Right atrium auricular region (tissue), 2 donors: ENCODE measurements at regions not wholly inside any gene's neighbourhood (a gene's known extent, or its start where the extent isn't known, plus 50 kb on each side); places are given as distances from the start of the nearest gene placed in this dataset.

Experiments used
- DNase-seq: peaks from one replicate; pipeline ENCODE4 v3.0.0-alpha.2; 2019; ENCODE audit warnings: low spot score
- H3K27ac ChIP-seq, 2 donors: fragments of 200-600 bp; sonication (generic); 1 replicate in 1 of 2; 2 replicates in 1 of 2; pipeline ENCODE4 v1.5.1; 2016 to 2019
- H3K27me3 ChIP-seq, 2 donors: fragments of 200-600 bp; sonication (generic); one replicate each; pipeline versions ENCODE4 v1.5.1 to v1.6.0; 2017 to 2019
- H3K36me3 ChIP-seq: fragments of 200-600 bp; sonication (generic); one replicate; pipeline ENCODE4 v1.5.1; 2016
- H3K4me1 ChIP-seq, 2 donors: fragments of 200-600 bp; sonication (generic); one replicate each; pipeline versions ENCODE4 v1.5.1 to v1.6.0; 2017 to 2019
- H3K4me3 ChIP-seq, 2 donors: fragments of 200-600 bp; sonication (generic); 1 replicate in 1 of 2; 2 replicates in 1 of 2; pipeline ENCODE4 v1.5.1; 2017 to 2019; ENCODE audit warnings: mild to moderate bottlenecking in 1 of 2, moderate library complexity in 1 of 2
- H3K9me3 ChIP-seq, 2 donors: fragments of 200-600 bp; sonication (generic); one replicate each; pipeline ENCODE4 v1.5.1; 2019
- CTCF ChIP-seq, 2 donors: fragments of 200-600 bp; sonication (generic); IDR thresholded peaks; one replicate each; pipeline ENCODE4 v1.5.1; 2019; ENCODE audit warnings: antibody characterized with exemption in 2 of 2

- Histone ChIP-seq H3K27ac (no peak overlapping the region), H3K4me1 (no peaks in the 10 kb centered on the region)
- TF ChIP-seq CTCF (IDR thresholded peaks at IDR 0.05), result no peak
These were observed 1148.8 kb downstream of the RAPGEF2 start for GRCh38 chr4:160251522-160252170.

GRCh38 chr4:160257318-160257717, 1154.4 kb downstream of the RAPGEF2 start:
- H3K4me1 ChIP-seq, result no peaks in the 10 kb centered on the region
- no peaks in the 10 kb centered on the region for H3K27me3 ChIP-seq
- H3K27ac ChIP-seq, result no peak overlapping the region
- no peak for TF ChIP-seq CTCF (IDR thresholded peaks at IDR 0.05)
- DNase-seq, result no peak
- H3K9me3 ChIP-seq, result no peaks in the 10 kb centered on the region
- no peaks in the 10 kb centered on the region for H3K36me3 ChIP-seq
- H3K4me3 ChIP-seq, result no peak overlapping the region

More at GRCh38 chr4:160251522-160252170, 1148.8 kb downstream of the RAPGEF2 start:
- H3K36me3 ChIP-seq, result no peaks in the 10 kb centered on the region
- H3K9me3 ChIP-seq, result no peaks in the 10 kb centered on the region
- DNase-seq, result no peak
- no peak overlapping the region for H3K4me3 ChIP-seq
- H3K27me3 ChIP-seq, result no peaks in the 10 kb centered on the region

- no peak overlapping the region for H3K27ac ChIP-seq
- no peaks in the 10 kb centered on the region for H3K27me3 ChIP-seq
- TF ChIP-seq CTCF (IDR thresholded peaks at IDR 0.05), result no peak
- H3K36me3 ChIP-seq, result no peaks in the 10 kb centered on the region
- H3K9me3 ChIP-seq, result peaks cover 0 to 4% of the 10 kb centered on the region in 2 donors
- no peak overlapping the region for H3K4me3 ChIP-seq
- no peak for DNase-seq
- no peaks in the 10 kb centered on the region for H3K4me1 ChIP-seq
These were observed 1162.1 kb downstream of the RAPGEF2 start for GRCh38 chr4:160265014-160265413.

GRCh38 chr4:160265836-160266235, 1163.0 kb downstream of the RAPGEF2 start:
- no peak for DNase-seq
- H3K36me3 ChIP-seq, result no peaks in the 10 kb centered on the region
- no peak overlapping the region for H3K27ac ChIP-seq
- H3K4me1 ChIP-seq, result no peaks in the 10 kb centered on the region
- peaks cover 0 to 12% of the 10 kb centered on the region in 2 donors for H3K9me3 ChIP-seq
- TF ChIP-seq CTCF (IDR thresholded peaks at IDR 0.05), result no peak
- no peaks in the 10 kb centered on the region for H3K27me3 ChIP-seq
- H3K4me3 ChIP-seq, result no peak overlapping the region

- H3K27ac ChIP-seq, result no peak overlapping the region
- no peak for TF ChIP-seq CTCF (IDR thresholded peaks at IDR 0.05)
- no peaks in the 10 kb centered on the region for H3K27me3 ChIP-seq
- no peaks in the 10 kb centered on the region for H3K36me3 ChIP-seq
- H3K4me3 ChIP-seq, result no peak overlapping the region
- DNase-seq, result no peak
- no peaks in the 10 kb centered on the region for H3K4me1 ChIP-seq
- peaks cover 0 to 4% of the 10 kb centered on the region in 2 donors for H3K9me3 ChIP-seq
These were observed 1174.0 kb downstream of the RAPGEF2 start for GRCh38 chr4:160276785-160277325.

GRCh38 chr4:160283081-160283480, 1180.2 kb downstream of the RAPGEF2 start:
- DNase-seq, result no peak
- Histone ChIP-seq H3K4me1 (no peaks in the 10 kb centered on the region), H3K27ac (no peak overlapping the region), H3K27me3 (no peaks in the 10 kb centered on the region), H3K9me3 (no peaks in the 10 kb centered on the region), H3K4me3 (no peak overlapping the region), H3K36me3 (no peaks in the 10 kb centered on the region)
- TF ChIP-seq CTCF (IDR thresholded peaks at IDR 0.05), result no peak
